ENCODE measurements at regions not wholly inside any gene's neighbourhood (a gene's known extent, or its start where the extent isn't known, plus 50 kb on each side); places are given as distances from the start of the nearest gene placed in this dataset.

GRCh38 chrX:13094374-13094773, 50.0 kb upstream of the FAM9C start:
- no peaks in the 10 kb centered on the region for H3K36me3 ChIP-seq
- intact Hi-C loops (cut with DNase I; ENCODE audit: low total_unique reads) = loop anchor here (10.0 kb wide), 1 partner anchor 60 kb away; no protein-coding TSS in a partner anchor
- H3K27me3 ChIP-seq = no peaks in the 10 kb centered on the region
- H3K27ac ChIP-seq = peak overlapping the region; percentile 25 to 83 (median 47)
- no peaks in the 10 kb centered on the region for H3K9me3 ChIP-seq
- DNase-seq = no peak
- TF ChIP-seq CTCF (IDR thresholded peaks at IDR 0.05) = no peak
- no peak for TF ChIP-seq EP300 (IDR thresholded peaks at IDR 0.05; ENCODE audit: low read depth)
- no peak for TF ChIP-seq POLR2A (IDR thresholded peaks at IDR 0.05)
- TF ChIP-seq POLR2AphosphoS5 (IDR thresholded peaks at IDR 0.05) = no peak
- H3K4me1 ChIP-seq = peaks cover 0 to 35% (median 6%) of the 10 kb centered on the region in 4 donors
- in situ Hi-C loops (cut with MboI; ENCODE audit: low pct_ligation_motif_present in 1 of 4, low pct_unique_long_range_greater_than_20kb in 1 of 4, low sequenced_read_pairs in 3 of 4) = loop anchor here in 2 of 4 donors (10.0 to 25.0 kb wide), 3 partner anchors 107 to 393 kb away; partner anchors contain the start of gene TMSB4X (in 2 of the 2)
- no peak overlapping the region for H3K4me3 ChIP-seq

Measured in transverse colon (tissue), 4 donors.